Activated naive CD4-positive, alpha-beta T cell treated with anti-CD3 and anti-CD28 coated beads for 36 hours (primary cell): ENCODE measurements at regions not wholly inside any gene's neighbourhood (a gene's known extent, or its start where the extent isn't known, plus 50 kb on each side); places are given as distances from the start of the nearest gene placed in this dataset.
"Not testable (repeated sequence)": the region's sequence is repeated elsewhere in the genome, so short reads cannot be mapped to it uniquely, and the experiment has no call there.

Experiments
- CTCF ChIA-PET: fragments of 350-600 bp; sonication (Branson Sonifier 250); formaldehyde crosslinking; loops from one replicate; lab custom pipeline; 2021; ENCODE audit warnings: antibody characterized with exemption; lab: Charles Lee
- DNase-seq: peaks from one replicate; pipeline ENCODE4 v3.0.0-alpha.2; 2020
- H3K27ac Mint-ChIP-seq: one replicate; pipeline ENCODE4 v1.8.0; 2021; ENCODE audit warnings: mild to moderate bottlenecking, mixed read lengths
- H3K27me3 Mint-ChIP-seq: one replicate; pipeline ENCODE4 v1.8.0; 2021; ENCODE audit warnings: low read depth, mixed read lengths
- H3K36me3 Mint-ChIP-seq: one replicate; pipeline ENCODE4 v1.8.0; 2021; ENCODE audit warnings: low read depth, mixed read lengths
- H3K4me1 Mint-ChIP-seq: one replicate; pipeline ENCODE4 v1.8.0; 2021; ENCODE audit warnings: low read depth, mixed read lengths
- H3K4me3 Mint-ChIP-seq: one replicate; pipeline ENCODE4 v1.8.0; 2021; ENCODE audit warnings: mild to moderate bottlenecking, moderate library complexity, mixed read lengths
- H3K9me3 Mint-ChIP-seq: one replicate; pipeline ENCODE4 v1.8.0; 2021; ENCODE audit warnings: mixed read lengths
- intact Hi-C: fragments of 100-400 bp; cut with micrococcal nuclease; formaldehyde crosslinking; loops from one replicate; pipeline ENCODE4 v1.15.1; 2023

DNA sequence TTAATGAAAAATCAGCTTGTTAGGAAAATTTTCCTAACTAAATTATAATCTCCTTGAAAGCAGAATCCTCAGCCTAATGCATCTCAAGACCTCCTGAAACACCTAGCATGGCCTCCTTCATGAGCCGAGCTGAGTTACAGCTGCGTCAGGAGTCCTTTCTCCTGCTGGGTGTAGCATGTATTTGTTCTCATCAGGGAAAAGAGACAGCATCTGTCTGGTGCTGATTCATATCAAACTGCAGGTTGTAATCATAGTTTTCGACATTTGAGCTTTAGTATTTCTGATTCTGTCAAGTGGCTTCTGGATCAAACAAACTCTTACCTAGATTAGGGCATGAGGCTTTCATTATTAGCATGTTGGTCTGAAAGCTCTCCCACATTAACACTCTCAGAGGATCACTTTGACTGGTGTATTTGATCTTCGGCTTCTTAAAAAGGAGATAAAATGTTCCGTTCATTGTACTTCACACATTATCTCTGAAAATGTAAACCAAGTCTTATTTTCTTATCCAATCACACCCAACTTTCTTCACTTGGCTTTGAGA lies 140.1 kb upstream of the FRG1 start:
- Mint-ChIP-seq H3K4me1 (no peaks in the 10 kb centered on the region), H3K9me3 (peaks cover 6% of the 10 kb centered on the region), H3K36me3 (peaks cover 2% of the 10 kb centered on the region), H3K27me3 (peaks cover 2% of the 10 kb centered on the region), H3K4me3 (no peak overlapping the region), H3K27ac (no peak overlapping the region)
- intact Hi-C loops, result no loop called here
- DNase-seq, result no peak
- CTCF ChIA-PET, result no interaction called here

DNA sequence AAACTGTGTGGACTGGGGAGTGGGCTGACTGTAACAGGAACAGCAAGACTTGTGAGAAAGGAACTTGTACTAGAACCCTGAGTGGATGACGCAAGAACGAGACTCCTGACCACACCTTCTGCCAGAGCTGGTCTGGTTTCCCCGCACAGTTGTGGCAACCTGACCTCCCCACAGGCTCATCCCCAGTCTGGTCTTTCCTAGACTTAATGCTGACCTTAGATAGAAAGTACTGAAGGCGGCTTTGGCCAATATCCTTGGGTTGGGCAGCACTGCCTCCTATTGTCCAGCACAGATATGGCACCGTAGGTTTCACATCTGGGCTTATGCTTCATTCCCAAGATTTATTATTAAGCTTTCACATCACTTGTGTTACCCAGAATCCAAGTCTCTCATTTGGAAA lies 137.8 kb upstream of the FRG1 start:
- H3K27me3 Mint-ChIP-seq, result peaks cover 2% of the 10 kb centered on the region
- CTCF ChIA-PET, result interaction anchor here (0.7 kb wide), 1 partner anchor 102 kb away, joined by 3 read pairs; no protein-coding TSS in a partner anchor
- no peak for DNase-seq
- peaks cover 2% of the 10 kb centered on the region for H3K36me3 Mint-ChIP-seq
- no peak overlapping the region for H3K4me3 Mint-ChIP-seq
- intact Hi-C loops, result no loop called here
- H3K4me1 Mint-ChIP-seq, result no peaks in the 10 kb centered on the region
- H3K9me3 Mint-ChIP-seq, result peaks cover 9% of the 10 kb centered on the region
- H3K27ac Mint-ChIP-seq, result no peak overlapping the region

DNA sequence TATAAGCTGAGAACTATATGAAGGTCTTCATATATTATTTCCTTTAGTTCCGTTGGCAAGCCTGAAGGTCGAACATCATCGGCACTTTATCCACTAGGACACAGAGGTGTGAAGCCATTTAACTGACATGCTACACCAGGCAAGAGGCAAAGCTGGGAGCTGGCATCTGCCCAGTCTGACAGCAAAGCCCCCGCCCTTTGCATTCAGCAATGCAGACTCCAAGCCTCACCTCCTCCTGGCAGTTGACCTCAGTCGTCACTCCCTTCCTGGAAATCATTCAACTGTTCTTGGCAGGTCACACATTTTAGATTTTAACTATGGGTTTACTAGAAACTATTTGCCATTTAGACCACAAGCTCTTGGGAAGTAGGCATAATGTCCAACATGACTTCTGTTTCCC lies 135.8 kb upstream of the FRG1 start:
- Mint-ChIP-seq H3K9me3 (peaks cover 10% of the 10 kb centered on the region), H3K4me1 (no peaks in the 10 kb centered on the region), H3K4me3 (no peak overlapping the region), H3K27ac (no peak overlapping the region), H3K36me3 (peaks cover 2% of the 10 kb centered on the region), H3K27me3 (peaks cover 2% of the 10 kb centered on the region)
- no peak for DNase-seq
- intact Hi-C loops, result no loop called here
- CTCF ChIA-PET, result interaction anchor here (0.9 kb wide), 1 partner anchor 11 kb away, joined by 3 read pairs; no protein-coding TSS in a partner anchor

DNA sequence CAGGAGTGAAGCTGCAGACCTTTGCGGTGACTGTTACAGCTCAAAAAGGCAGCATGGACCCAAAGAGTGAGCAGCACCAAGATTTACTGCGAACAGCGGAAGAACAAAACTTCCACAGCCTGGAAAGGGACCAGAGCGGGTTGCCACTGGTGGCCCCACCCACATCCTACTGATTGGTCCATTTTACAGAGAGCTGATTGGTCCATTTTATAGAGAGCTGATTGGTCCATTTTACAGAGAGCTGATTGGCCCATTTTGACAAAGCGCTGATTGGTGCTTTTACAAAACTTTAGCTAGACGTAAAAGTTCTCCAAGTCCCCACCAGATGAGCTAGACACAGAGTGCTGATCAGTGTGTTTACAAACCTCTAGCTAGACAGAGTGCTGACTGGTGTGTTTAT lies 134.2 kb upstream of the FRG1 start:
- peaks cover 6% of the 10 kb centered on the region for H3K36me3 Mint-ChIP-seq
- H3K27ac Mint-ChIP-seq, result no peak overlapping the region
- no peak overlapping the region for H3K4me3 Mint-ChIP-seq
- peaks cover 11% of the 10 kb centered on the region for H3K9me3 Mint-ChIP-seq
- no peak for DNase-seq
- intact Hi-C loops, result no loop called here
- CTCF ChIA-PET, result interaction anchor here (0.9 to 1.9 kb wide), 2 partner anchors 13 to 20 kb away, joined by 3 to 6 read pairs; no protein-coding TSS in a partner anchor
- peaks cover 5% of the 10 kb centered on the region for H3K27me3 Mint-ChIP-seq
- H3K4me1 Mint-ChIP-seq, result no peaks in the 10 kb centered on the region

DNA sequence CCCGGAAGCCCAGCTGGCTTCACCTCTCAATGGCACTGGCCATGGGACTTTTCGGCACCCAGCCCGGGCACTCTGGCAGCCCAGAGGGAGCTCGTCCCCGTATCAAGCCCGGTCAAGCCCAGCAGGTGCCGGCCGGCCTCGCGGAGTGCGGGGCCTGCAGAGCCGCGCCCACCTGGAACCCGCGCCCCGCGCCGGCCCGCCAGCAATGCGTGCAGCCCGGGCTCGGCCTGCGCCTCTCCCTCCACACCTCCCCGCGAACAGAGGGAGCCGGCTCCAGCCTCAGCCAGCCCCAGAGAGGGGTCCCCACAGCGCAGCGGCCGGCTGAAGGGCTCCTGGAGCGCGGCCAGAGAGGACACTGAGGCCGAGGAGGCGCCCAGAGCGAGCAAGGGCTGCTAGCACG lies 133.6 kb upstream of the FRG1 start:
- intact Hi-C loops, result no loop called here
- DNase-seq, result no peak
- CTCF ChIA-PET, result interaction anchor here (0.9 to 1.9 kb wide), 2 partner anchors 13 to 21 kb away, joined by 3 to 6 read pairs; no protein-coding TSS in a partner anchor
- Mint-ChIP-seq H3K9me3 (peaks cover 11% of the 10 kb centered on the region), H3K4me1 (no peaks in the 10 kb centered on the region), H3K4me3 (no peak overlapping the region), H3K27ac (no peak overlapping the region), H3K27me3 (peaks cover 5% of the 10 kb centered on the region), H3K36me3 (peaks cover 6% of the 10 kb centered on the region)

DNA sequence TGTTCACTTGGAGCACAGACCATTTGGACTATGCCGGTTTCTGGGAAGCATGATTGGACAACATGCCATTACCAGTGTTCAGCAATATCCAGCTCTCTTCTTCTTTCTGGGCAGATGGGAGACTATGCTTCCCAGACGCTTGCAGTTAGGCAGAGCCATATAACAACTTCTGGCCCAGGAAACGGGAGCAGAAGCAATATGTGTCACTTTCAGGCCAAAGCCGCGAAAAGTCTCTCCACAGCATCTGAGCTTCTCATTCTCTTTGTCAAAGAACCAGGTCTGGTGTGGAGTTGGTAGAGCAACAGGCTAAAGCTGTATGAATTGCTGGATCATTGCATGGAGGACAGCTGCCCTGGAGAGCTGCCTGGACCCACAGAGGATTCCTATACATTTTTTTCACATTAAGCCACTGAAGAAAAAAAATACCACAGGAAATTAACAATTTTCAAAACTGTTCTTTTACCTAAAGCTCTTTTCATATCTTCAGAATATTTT lies 131.4 kb upstream of the FRG1 start:
- intact Hi-C loops, result no loop called here
- Mint-ChIP-seq H3K27me3 (peaks cover 3% of the 10 kb centered on the region), H3K4me1 (no peaks in the 10 kb centered on the region), H3K27ac (no peak overlapping the region), H3K9me3 (peaks cover 11% of the 10 kb centered on the region), H3K36me3 (peaks cover 6% of the 10 kb centered on the region), H3K4me3 (no peak overlapping the region)
- DNase-seq, result no peak
- CTCF ChIA-PET, result no interaction called here

DNA sequence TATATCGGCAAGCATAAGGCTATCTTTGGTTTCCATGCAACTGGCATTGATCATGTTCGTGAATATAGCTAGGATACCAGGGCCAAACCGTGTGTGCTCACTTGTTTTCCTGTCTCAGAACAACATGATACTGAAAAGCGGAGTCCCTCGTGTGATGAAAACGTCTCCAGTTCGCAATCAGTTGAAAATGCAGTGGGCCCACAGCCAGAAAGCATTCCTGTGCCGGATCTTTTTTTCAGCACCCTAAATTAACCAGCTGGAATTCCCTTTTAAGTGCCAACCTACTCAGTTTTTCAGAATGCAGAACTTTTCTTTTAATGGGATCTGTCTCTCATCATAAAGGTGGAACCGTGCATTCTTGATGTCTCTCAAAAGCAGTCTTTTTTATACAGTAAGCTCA lies 130.8 kb upstream of the FRG1 start:
- H3K36me3 Mint-ChIP-seq, result peaks cover 6% of the 10 kb centered on the region
- no peaks in the 10 kb centered on the region for H3K4me1 Mint-ChIP-seq
- H3K27me3 Mint-ChIP-seq, result peaks cover 3% of the 10 kb centered on the region
- intact Hi-C loops, result no loop called here
- DNase-seq, result no peak
- H3K9me3 Mint-ChIP-seq, result peaks cover 11% of the 10 kb centered on the region
- CTCF ChIA-PET, result no interaction called here
- no peak overlapping the region for H3K4me3 Mint-ChIP-seq
- H3K27ac Mint-ChIP-seq, result no peak overlapping the region

DNA sequence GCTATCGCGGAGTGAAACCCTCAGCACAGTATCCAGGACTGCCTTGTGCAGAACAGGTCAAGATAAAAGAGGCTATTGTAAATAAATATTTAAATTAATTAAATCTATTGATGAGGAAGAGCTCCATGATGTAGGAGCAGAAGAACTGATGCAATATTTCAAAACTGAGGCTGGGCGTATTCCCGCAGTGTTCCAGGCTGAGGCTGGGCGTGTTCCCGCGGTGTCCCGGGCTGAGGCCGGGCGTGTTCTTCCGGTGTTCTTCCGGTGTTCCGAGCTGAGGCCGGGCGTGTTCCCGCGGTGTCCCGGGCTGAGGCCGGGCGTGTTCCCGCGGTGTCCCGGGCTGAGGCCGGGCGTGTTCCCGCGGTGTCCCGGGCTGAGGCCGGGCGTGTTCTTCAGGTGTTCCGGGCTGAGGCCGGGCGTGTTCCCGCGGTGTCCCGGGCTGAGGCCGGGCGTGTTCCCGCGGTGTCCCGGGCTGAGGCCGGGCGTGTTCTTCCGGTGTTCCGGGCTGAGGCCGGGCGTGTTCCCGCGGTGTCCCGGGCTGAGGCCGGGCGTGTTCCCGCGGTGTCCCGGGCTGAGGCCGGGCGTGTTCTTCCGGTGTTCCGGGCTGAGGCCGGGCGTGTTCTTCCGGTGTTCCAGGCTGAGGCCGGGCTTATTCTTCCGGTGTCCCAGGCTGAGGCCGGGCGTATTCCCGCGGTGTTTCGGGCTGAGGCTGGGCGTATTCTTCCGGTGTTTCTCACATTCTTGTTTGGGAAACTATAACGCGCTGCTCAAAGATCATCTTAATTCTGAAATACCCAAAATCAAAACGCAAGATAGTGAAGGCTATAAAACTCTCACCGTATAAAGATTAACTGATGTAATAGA lies 130.1 kb upstream of the FRG1 start:
- H3K9me3 Mint-ChIP-seq, H3K4me3 Mint-ChIP-seq, H3K27ac Mint-ChIP-seq, CTCF ChIA-PET, H3K36me3 Mint-ChIP-seq, intact Hi-C loops, H3K27me3 Mint-ChIP-seq, H3K4me1 Mint-ChIP-seq, DNase-seq: not testable (repeated sequence)

DNA sequence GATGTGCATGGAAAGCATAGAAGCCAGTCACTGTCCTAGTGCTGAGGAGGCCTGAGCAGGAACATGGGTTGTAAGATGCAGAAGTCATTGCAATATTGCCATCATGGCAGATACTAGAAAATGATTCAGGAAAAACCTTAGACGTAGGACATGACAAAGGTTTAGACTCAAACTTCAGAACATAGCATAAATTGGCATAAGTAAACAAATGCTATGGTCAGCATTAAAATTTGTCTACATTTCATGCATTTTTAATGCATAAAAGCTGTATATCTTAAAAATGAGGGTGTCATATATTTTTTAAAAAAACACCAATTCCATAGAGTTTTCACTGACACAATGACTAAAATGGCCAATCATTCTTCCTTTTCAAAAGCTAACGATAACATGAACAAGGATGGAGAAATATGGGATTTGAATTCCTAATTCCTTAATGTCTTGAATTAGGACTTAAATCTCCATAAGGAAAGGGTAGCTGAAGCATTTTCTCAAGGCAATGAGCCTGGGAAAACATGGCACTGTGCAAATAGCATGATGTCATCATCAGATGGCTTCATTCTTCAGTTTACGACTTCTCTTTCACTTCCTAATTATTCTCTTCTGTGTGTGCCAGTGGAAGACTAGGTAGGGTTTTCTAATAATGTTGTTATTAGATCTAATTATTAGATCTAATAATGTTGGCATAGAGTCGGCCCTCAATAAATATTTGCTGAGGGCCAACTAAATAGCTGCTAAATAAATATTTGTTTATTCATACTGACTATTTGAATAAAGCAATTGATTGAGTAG lies 125.1 kb upstream of the FRG1 start:
- no peak for DNase-seq
- Mint-ChIP-seq H3K9me3 (peaks cover 2% of the 10 kb centered on the region), H3K4me3 (no peak overlapping the region), H3K27me3 (peaks cover 3% of the 10 kb centered on the region), H3K36me3 (peaks cover 4% of the 10 kb centered on the region), H3K27ac (no peak overlapping the region), H3K4me1 (no peaks in the 10 kb centered on the region)
- intact Hi-C loops, result no loop called here
- CTCF ChIA-PET, result interaction anchor here (0.8 to 1.4 kb wide), 2 partner anchors 22 to 89 kb away, joined by 3 to 7 read pairs; no protein-coding TSS in a partner anchor

DNA sequence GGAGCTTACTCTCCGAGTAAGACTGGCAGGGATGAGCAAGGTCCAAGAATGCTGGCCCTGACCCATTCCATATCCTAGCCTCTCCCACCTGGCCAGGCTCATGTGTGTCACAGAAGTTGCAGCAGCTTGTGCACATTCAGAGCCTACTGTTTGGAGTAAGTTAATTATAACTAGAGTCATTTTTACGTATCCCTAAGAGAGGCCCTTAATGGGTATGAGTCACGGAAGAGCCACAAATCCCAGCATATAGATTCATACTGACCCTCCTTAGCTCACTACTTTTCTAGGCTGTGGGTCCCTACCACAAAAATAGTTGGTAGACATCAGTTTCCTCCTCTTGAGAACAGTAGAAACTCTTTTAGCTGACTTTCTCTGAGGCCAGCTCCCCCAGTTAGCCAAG lies 118.3 kb upstream of the FRG1 start:
- CTCF ChIA-PET, result interaction anchor here (1.2 kb wide), 1 partner anchor 29 kb away, joined by 3 read pairs; no protein-coding TSS in a partner anchor
- no peak overlapping the region for H3K27ac Mint-ChIP-seq
- no peaks in the 10 kb centered on the region for H3K36me3 Mint-ChIP-seq
- H3K4me3 Mint-ChIP-seq, result no peak overlapping the region
- DNase-seq, result no peak
- no peaks in the 10 kb centered on the region for H3K27me3 Mint-ChIP-seq
- no peaks in the 10 kb centered on the region for H3K9me3 Mint-ChIP-seq
- H3K4me1 Mint-ChIP-seq, result no peaks in the 10 kb centered on the region
- intact Hi-C loops, result no loop called here

DNA sequence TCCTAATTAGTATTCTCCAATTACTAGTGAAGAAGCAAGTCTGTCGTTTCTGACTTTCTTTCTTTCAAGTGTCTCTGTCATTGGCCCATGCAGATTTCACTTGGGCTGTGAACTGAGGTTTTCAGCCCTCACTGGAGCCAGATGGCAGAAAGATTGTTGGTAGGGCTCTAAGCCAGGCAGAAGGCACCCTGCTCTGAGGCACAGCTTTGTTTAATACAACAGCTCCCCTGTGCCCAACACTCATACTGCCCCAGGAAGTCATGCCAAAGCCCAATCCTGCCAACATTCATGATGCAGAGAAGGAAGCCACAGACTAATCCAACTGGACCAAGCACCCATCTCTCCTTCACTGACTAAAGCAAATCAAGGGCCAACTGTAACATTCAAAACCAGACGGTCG lies 117.1 kb upstream of the FRG1 start:
- no peak overlapping the region for H3K4me3 Mint-ChIP-seq
- intact Hi-C loops, result no loop called here
- H3K4me1 Mint-ChIP-seq, result no peaks in the 10 kb centered on the region
- no peaks in the 10 kb centered on the region for H3K9me3 Mint-ChIP-seq
- H3K27ac Mint-ChIP-seq, result no peak overlapping the region
- CTCF ChIA-PET, result no interaction called here
- DNase-seq, result no peak
- H3K36me3 Mint-ChIP-seq, result no peaks in the 10 kb centered on the region
- H3K27me3 Mint-ChIP-seq, result no peaks in the 10 kb centered on the region

DNA sequence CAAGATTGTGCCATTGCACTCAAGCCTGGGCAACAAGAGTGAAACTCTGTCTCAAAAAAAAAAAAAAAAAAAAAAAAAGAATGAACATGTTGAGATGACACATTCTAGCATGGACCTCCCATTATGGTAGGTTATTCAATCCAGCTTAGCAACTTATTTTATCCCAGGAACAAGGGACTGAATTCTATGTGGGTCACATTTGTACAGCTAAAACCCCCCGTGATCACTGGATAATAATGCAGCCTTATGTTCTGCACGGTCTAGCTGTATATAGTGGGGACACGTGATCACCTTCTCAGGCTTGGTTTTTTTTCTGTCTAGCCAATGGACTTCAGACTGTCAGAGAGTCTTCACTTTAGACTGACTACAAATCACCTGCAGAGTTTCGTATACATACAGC lies 115.2 kb upstream of the FRG1 start:
- intact Hi-C loops, result no loop called here
- Mint-ChIP-seq H3K9me3 (no peaks in the 10 kb centered on the region), H3K27ac (no peak overlapping the region), H3K36me3 (no peaks in the 10 kb centered on the region), H3K4me3 (no peak overlapping the region), H3K27me3 (no peaks in the 10 kb centered on the region), H3K4me1 (no peaks in the 10 kb centered on the region)
- CTCF ChIA-PET, result no interaction called here
- DNase-seq, result no peak
